HCEC 1CT (cell line): ENCODE measurements at regions not wholly inside any gene's neighbourhood (a gene's known extent, or its start where the extent isn't known, plus 50 kb on each side); places are given as distances from the start of the nearest gene placed in this dataset.
A peak's percentile ranks its signal among the peaks of the same experiment; 100 is the strongest.
"Not testable (repeated sequence)": the region's sequence is repeated elsewhere in the genome, so short reads cannot be mapped to it uniquely, and the experiment has no call there.

Source experiments
- DNase-seq: peaks from one replicate; pipeline ENCODE4 v3.0.0-alpha.2; 2017

DNA sequence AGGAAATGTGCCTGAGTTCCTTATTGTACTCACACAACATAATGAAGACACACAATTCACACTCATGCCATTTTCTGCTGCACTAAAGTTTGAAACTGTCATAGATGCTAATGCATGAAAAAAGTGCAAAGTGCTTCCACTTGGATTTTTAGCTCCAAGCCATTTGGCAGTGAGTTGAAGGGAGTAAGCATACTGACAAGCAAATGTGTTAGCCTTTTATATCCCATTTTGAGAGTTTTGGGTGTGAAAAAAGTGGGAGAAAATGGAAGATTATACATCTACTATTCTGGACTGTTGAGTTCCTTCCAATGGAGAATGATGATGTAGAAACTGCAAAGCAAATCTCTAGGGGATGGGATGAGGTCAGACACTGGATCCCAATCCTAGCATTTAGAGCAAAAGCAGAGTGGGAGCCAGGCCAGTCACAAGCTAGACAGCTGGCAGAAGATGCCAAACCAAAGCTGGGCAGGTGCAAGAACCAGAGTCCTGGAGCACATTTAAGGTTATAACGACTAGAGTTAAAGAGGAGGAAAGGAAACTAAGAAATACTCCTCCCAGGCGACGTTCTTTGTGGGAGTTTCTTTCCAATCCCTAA is 216.8 kb downstream of the FBXO8 start:
- no peak for DNase-seq

DNA sequence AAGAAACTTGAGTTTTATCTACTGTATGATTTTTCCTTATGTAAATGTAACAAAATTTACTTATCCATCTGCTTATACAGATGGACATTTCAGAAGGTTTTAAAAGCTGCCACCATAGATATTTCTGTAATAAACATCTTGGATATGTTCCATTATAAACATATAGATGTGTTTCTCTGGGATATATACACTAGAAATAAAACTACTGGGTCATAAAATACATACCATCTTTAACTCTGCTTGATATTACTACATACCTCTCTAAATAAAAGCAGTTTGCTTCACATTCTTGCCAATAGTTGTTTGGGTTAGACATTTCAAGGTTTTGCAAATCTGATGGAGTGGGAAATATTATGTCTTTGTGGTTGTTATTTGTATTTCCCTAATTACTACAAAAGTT is 220.6 kb downstream of the FBXO8 start:
- DNase-seq = no peak

DNA sequence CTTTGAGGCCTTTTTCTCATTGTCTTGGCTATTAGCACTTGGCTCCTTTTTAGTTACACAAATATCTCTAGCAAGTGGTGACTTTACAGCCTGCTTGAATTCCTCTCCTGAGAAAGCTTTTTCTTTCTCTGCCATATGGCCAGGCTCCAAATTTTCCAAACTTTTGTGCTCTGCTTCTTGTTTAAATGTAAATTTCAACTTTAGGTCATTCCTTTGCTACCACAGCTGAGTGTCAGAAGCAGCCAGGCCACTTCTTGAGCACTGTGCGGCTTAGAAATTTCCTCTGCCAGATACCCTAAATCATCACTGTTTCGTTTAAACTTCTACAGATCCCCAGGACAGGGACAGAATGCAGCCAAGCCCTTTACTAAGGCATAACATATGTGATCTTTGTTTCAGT is 222.4 kb downstream of the FBXO8 start:
- no peak for DNase-seq

DNA sequence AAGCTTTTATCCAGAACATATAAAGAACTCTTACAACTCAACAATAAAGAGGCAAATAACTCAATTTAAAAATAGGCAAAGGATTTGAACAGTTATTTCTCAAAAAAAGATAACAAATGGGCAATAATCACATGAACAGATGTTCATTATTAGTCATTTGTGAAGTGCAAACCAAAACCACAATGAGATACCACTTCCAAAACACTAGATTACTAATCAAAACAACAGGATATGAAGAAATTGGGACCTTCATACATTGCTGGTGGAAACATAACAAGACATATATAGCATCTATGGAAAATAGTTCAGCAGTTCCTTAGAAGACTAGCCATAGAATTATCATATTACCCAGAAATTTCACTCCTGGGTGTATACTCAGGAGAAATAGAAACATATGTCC is 224.6 kb downstream of the FBXO8 start:
- DNase-seq = peak; percentile 75

DNA sequence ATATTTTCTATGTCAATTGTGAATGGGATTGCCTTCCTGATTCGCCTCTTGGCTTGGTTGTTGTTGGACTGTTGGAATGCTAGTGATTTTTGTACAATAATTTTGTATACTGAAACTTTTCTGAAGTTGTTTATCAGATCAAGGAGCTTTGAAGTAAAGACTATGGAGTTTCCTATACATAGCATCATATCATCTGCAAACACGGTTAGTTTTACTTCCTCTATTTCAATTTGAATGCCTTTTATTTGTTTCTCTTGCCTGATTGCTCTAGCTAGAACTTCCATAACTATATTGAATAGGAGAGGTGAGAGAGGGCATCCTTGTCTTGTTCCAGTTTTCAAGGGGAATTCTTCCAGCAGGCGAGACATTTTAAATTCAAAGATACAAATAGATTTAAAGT is 226.5 kb downstream of the FBXO8 start:
- DNase-seq = no peak

DNA sequence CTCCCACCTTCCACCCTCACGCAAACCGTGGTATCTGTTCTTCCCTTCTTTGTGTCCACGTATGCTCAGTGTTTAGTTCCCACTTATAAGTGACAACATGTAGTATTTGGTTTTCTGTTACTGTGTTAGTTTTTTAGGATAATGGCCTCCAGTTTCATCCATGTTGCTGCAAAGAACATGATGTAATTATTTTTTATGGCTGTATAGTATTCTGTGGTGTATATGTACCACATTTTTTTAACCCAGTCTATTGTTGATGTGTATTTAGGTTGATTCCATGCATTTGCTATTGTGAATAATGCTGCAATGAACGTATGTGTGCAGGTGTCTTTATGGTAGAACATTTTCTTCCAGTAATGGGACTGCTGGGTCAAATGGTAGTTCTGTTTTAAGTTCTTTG is 228.1 kb downstream of the FBXO8 start:
- DNase-seq = no peak

DNA sequence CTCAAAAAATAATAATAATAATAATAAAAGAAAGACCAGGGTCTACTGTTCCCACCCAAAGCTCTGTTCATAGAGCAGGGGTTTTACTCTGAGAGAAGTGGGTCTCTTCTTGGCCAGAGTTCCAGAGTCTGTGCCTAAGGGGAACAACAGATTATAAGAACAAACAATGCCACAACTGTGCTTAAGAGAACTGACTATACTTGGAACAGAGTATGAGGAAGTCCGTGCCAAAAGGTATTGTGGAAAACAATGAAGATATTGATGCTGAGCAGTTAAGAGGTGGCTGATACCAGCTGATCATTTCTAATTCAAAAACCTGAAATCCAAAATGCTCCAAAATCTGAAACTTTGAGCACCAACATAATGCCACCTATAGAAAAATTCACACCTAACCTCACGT is 229.6 kb downstream of the FBXO8 start:
- DNase-seq = no peak

DNA sequence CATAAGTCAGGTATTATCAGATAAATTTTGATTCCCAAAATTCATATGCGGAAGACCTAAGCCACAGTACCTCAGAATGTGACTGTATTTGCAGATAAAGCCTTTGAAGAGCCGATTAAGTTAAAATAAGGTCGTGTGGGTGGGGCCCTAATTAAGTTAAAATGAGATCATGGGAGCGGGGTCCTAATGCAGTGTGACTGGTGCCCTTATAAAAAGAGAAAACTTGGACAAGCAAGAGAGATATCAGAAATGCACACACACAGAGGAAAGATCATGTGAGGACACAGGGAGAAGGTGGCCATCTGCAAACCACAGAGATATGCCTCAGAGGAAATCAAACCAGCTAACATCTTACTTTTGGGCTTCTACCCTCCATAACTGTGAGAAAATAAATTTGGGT is 236.1 kb downstream of the FBXO8 start:
- no peak for DNase-seq

DNA sequence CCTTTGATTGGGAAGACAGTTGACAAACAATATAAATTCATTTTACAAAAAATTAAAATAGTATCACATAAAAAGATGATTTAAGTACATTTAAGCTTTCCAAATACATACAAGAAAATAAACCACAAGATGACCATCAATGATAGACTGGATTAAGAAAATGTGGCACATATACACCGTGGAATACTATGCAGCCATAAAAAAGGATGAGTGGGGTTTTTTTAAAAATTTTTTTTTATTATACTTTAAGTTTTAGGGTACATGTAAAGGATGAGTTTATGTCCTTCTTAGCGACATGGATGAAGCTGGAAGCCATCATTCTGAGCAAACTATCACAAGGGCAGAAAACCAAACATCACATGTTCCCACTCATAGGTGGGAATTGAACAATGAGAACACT is 237.6 kb downstream of the FBXO8 start:
- DNase-seq = not testable (repeated sequence)

DNA sequence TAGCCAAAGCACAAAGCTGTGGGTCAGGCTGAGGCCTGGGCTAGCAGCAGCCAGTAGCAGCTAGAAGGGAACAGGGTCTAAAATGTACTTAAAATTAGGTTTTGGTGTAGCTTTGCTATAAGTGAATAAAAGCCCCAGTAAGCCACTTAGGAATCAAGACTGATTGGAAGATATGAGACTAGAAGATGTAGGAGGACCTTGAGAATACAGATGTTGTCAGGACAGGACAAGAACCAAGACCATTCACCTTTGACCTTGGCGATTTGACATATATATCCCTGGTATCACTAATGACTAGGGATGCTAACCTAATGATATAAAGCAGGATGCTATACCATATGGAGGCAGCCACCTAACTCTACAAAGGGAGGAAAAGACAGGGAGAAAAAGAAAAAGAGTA is 238.1 kb downstream of the FBXO8 start:
- no peak for DNase-seq

DNA sequence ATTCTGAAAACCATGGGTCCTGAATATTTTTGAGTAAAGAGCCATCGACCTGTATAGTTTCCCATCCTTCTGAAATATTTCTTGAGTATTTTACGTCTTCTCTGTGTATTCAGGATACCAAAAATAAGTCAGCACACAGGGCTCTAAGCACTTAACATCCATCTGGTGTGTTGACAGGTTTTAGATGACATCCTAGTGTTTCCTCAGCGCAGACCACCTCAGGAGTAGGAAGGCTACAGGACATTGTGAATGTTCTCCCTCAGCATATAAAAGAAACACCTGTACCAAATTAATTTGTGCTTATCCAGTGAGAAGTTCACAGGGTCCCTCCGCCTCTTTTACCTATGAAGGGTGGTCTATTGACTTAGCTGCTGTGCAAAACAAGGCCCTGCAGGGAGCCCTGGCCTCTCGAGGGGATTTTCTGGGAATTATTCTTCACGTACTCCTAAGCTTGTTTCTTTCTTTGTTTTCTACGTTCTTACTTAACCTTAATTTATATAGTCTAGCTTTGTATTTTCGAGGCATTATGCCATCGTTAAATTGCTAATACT is 241.8 kb downstream of the FBXO8 start:
- DNase-seq = no peak

DNA sequence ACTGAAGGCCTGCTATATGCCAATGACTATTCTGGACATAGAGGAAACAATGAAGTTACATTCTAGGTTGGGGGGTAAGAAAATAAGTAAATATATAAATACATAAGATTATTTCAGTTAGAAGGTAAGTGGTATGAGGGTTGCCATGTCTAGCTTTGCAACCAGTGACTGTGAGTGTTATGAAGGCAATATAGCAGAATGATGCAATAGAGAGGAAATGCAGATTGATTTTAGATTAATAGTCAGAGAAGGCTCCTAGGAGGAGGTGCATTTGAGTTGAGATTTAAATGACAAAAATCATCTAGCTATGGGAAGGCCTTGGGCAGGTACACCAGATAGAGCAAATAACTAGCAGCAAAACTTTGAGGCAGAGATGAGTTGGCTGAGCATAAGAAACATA is 243.2 kb downstream of the FBXO8 start:
- no peak for DNase-seq

DNA sequence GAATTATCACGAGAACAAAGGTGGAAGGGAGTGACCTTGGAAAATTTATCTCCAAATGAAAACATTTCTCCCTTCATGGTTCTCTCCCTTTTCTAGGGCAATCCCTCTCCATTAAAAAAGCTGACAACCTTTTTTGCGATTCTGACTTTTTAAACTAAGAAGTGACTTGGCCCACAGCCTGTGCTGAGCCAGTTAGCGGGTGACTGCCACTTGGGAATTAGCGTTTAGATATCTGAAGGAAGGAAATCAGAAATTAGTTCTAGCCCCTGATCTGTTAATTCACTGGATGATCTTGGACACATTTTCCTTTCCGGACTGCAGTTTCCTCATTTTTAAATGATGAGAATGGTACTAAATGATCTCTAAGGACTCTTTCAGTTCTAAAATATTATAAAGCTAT is 245.0 kb downstream of the FBXO8 start:
- no peak for DNase-seq

DNA sequence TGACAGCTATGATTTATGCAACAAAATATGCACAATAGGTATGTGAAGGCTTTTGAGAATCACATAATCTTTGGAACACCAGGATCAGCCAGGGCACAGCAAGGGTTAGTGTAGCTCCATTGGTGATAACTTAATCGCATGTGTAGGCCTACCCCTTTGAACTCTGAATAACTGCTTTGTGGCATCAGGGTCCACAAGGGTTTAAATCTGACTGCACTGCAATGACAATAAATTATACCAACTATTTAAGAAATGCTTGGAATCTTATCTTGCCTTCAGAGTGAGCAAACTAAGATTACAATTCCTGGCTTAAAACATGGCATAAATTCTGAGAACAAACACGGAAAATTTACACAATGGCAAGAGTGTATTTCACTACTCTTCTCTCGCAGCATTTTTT is 245.8 kb downstream of the FBXO8 start:
- DNase-seq = no peak

DNA sequence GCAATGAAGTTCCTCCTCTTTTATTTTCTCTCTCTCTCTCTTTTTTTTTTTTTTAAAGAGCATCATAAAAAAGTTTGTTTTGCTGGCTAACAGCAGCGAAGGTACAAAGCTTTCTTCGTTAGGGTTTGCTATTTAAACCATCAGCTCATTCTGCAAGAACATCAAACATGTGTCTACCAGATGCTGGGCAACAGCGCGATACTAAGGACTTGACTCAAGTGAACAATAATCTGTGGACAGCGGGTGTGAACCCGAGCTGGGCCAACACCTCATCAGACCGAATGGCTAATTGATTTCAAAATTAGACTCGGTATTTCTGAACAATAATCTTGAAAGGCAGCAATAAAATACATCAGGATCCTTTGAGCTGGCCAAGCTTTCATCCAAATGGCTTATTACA is 246.4 kb downstream of the FBXO8 start:
- DNase-seq = no peak

DNA sequence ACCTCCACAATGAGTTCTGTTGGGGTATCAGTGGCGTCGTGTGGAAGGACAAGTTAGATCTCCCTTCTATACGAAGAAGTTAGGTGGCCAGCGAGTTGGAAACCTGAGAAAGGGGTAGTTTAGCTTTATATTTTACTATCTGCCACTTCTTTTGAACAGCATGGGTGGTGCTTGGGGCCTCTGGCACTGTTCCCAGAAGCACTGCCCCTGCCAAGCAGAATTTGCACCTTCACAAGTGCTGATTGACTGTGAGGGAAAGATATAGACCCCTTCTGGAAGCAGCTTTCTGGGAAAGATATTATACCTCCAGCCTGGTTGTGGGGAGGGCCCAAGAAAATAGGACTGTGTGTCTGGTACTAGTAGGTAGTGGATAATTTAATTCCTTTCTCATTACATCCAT is 246.9 kb downstream of the FBXO8 start:
- DNase-seq = no peak

DNA sequence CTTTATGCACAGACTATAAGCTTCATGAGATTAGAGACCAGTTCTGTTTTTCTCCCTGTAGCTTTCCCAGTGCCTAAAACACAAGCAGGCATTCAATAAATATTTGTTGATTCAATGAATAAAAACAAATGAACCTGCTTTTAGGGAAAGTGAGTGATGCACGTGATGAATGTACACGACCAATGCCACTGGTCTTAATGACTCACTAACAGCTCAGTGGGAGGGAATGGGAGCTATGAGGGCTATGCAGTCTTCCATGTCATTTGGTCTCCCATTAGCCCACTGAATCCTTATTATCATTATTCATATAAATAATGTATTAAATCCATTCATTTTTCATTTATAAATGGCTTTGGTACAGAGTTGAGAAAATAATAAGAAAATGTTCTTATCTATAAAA is 247.4 kb downstream of the FBXO8 start:
- DNase-seq = peak; percentile 5

DNA sequence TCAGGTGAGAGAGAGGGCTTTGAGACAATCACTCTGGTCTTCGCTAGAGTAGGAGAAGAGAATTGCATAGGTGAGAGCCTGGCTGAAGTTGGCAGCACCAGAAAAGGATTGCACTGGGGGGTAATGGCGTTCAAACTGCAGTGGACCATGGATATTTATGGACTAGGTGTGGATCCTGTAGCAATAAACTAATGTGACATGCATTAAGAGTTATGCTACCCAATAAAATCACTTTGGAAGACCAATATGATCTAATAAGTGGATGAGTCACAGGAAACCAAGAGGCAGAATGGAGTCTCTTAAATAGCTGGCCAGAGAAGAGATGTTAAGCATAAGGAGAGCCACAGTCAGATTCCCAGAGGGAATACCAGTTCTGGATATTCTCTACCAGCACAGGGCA is 259.8 kb downstream of the FBXO8 start:
- peak; percentile 4 for DNase-seq

DNA sequence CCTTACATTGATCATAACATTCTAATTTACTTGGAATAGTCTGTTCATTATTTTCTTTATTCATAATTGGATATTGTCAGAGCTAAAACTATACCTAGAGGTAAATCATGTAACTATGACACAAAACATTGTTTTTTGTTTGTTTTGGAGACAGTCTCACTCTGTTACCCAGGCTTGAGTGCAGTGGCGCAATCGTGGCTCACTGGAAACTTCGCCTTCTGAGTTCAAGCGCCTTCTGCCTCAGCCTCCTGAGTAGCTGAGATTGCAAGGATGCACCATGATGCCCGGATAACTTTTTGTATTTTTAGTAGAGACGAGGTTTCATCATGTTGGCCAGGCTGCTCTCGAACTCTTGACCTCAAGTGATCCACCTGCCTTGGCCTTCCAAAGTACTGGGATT is 265.2 kb downstream of the FBXO8 start:
- DNase-seq = no peak

DNA sequence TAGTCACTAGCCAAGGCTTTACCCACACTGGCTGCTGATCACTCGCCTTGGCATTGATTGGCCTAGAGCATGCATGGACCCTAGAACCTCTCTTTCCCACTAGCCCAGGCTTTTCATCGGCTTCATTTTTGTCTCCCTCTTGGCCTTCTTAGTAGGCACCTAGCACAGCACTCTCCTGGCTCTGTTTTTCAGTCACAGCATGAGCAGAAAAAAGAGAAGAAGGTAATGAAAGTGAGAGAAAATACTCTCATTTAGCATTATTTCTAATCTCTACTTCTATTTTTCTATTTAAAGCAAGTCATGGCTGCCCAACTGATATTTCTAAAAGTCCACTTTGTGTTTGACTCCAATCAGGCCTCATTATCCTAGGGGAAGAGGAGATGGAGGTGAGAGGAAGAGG is 267.2 kb downstream of the FBXO8 start:
- no peak for DNase-seq

DNA sequence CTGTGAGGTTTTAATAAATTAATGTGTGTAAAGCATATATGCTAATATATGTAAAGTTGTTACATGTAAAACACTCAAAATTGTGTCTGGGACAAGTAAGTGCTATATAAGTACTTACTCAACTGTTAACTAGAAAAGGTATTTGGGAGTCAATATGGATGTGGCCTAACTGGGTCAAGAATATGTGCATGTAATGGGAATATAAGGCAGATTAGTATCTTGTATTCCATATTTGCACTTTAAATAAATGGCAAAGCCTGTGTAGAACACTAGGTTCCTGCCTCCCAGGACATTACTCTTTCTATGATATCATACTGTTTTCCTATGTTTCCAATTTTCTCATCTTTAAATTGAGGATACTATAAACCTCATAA is 270.6 kb downstream of the FBXO8 start:
- DNase-seq = no peak

DNA sequence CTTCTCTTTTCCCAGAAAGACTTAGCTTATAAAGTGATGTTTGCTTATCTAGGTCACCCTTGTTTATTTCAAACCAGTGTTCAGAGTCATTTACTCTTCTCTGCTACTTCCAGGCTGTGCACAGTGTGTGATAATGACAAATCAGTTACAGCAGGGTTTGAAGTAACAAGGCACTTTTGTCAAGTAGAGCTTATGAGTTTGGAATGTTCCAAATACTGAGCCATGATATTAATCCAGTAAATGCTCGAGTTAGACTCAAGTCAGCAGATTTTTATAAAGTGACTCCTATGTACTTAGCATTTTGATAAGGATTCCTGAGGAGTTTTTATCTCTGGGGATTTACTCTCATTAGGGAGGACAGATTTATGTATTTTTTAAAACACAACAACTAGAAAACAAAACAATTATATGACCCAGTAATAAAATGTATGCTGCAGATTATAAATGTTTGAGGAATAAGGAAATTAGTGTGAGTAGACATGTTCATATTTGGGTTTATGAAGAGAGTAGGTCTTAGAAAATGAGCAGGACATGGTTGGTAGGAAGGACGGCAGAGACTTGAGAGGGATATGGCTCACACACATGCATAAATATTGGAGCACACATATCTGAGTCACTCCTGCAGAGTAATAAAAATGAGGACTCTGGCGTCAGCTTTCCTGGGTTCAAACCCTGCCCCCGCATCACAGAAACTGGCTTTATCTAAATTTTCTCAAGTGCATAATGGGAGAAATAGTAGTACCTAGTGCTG is 271.2 kb downstream of the FBXO8 start:
- DNase-seq = peak; percentile 53

DNA sequence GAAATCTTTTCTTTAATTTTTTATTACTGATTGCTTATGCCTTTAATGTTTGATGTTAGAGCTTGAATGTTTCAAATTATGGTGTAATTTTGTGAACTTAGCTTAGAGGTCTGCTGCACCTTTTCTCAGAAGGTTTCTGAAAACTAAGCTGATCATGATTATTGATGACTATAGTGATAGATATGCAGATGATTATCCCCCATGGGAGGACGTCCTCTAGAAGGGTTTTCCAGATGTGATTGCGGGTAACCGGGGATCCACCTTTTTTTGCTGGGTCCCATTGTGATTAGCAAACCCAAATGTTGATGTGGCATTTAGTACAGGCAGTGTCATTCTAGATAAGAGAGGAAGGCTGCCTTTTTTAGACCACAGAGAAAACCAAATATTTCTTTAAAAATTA is 272.9 kb downstream of the FBXO8 start:
- DNase-seq = no peak

DNA sequence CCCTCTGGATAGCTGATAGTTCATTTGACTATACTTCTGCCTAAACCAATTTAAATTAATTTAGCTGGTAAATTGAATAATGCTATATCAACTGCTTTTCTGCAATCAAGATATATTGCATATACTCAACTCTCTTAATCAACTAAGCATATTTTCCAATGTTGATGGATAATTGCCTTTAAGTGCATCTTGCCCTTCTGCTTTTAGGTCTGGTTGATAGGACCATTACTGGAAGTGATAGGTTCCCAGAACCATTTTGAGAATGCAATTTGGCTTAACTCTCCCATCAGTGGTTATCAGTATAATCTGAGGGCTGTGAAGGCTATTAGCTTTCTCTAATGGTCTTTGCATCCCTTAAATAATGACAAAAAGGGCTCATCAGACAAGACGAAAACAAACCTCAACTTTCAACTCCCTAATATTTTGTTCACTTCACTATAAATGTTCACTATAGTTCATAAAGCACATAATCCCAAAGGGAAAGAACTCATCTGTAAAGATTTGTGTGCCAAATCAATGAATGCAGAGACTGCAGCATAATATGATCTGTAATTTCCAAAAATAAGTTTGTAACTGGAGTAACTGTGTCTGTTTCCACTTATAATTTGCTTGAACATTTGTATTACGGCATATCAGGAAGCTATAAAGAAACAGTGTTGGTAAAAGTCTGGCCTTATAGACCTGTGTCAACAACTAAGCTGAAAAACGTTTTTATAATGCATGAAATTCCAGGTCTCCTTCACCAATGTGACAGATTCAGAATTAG is 273.6 kb downstream of the FBXO8 start:
- no peak for DNase-seq
